Type B pancreatic cell (in vitro differentiated cells): ENCODE measurements at regions not wholly inside any gene's neighbourhood (a gene's known extent, or its start where the extent isn't known, plus 50 kb on each side); places are given as distances from the start of the nearest gene placed in this dataset.

Experiments
- DNase-seq: peaks from one replicate; pipeline ENCODE4 v3.0.0; 2021; ENCODE audit warnings: mixed read lengths; ENCODE audit not compliant: unreplicated experiment; ENCODE audit errors: extremely low spot score
- H3K27ac Mint-ChIP-seq: 2 replicates; pipeline ENCODE4 v1.8.0; 2021; ENCODE audit warnings: mild to moderate bottlenecking, mixed read lengths
- H3K27me3 Mint-ChIP-seq: 2 replicates; pipeline ENCODE4 v1.8.0; 2021; ENCODE audit warnings: mixed read lengths
- H3K36me3 Mint-ChIP-seq: 2 replicates; pipeline ENCODE4 v1.8.0; 2021; ENCODE audit warnings: mixed read lengths
- H3K4me1 Mint-ChIP-seq: one replicate; pipeline ENCODE4 v1.8.0; 2021; ENCODE audit warnings: mixed read lengths; ENCODE audit not compliant: unreplicated experiment
- H3K4me3 Mint-ChIP-seq: 2 replicates; pipeline ENCODE4 v1.8.0; 2021; ENCODE audit warnings: mild to moderate bottlenecking, mixed read lengths
- H3K9me3 Mint-ChIP-seq: 2 replicates; pipeline ENCODE4 v1.8.0; 2021; ENCODE audit warnings: mixed read lengths
- CTCF ChIP-seq: fragments of 200-600 bp; sonication (generic); conservative IDR thresholded peaks from 2 replicates; pipeline ENCODE4 v1.5.0; 2021; ENCODE audit warnings: antibody characterized with exemption, mild to moderate bottlenecking

GRCh38 chr13:105790923-105791322 is 744.5 kb downstream of the EFNB2 start:
- H3K36me3 Mint-ChIP-seq, result no peaks in the 10 kb centered on the region
- TF ChIP-seq CTCF, result no peak
- no peaks in the 10 kb centered on the region for H3K9me3 Mint-ChIP-seq
- no peak overlapping the region for H3K27ac Mint-ChIP-seq
- no peaks in the 10 kb centered on the region for H3K4me1 Mint-ChIP-seq
- DNase-seq, result no peak
- no peaks in the 10 kb centered on the region for H3K27me3 Mint-ChIP-seq
- H3K4me3 Mint-ChIP-seq, result no peak overlapping the region

- DNase-seq, result no peak
- no peak overlapping the region for H3K27ac Mint-ChIP-seq
- TF ChIP-seq CTCF, result no peak
Measured at GRCh38 chr13:105788530-105788929, 746.9 kb downstream of the EFNB2 start.

GRCh38 chr13:105787632-105788031 is 747.8 kb downstream of the EFNB2 start:
- DNase-seq, result no peak
- H3K9me3 Mint-ChIP-seq, result peaks cover 6% of the 10 kb centered on the region
- no peaks in the 10 kb centered on the region for H3K4me1 Mint-ChIP-seq
- no peaks in the 10 kb centered on the region for H3K36me3 Mint-ChIP-seq
- TF ChIP-seq CTCF, result no peak
- H3K4me3 Mint-ChIP-seq, result no peak overlapping the region
- H3K27me3 Mint-ChIP-seq, result no peaks in the 10 kb centered on the region
- H3K27ac Mint-ChIP-seq, result no peak overlapping the region

More at GRCh38 chr13:105788530-105788929, 746.9 kb downstream of the EFNB2 start:
- H3K4me3 Mint-ChIP-seq, result no peak overlapping the region
- no peaks in the 10 kb centered on the region for H3K36me3 Mint-ChIP-seq
- H3K9me3 Mint-ChIP-seq, result peaks cover 6% of the 10 kb centered on the region
- no peaks in the 10 kb centered on the region for H3K27me3 Mint-ChIP-seq
- no peaks in the 10 kb centered on the region for H3K4me1 Mint-ChIP-seq

GRCh38 chr13:105785436-105785835 is 750.0 kb downstream of the EFNB2 start:
- no peak overlapping the region for H3K27ac Mint-ChIP-seq
- H3K36me3 Mint-ChIP-seq, result no peaks in the 10 kb centered on the region
- no peaks in the 10 kb centered on the region for H3K27me3 Mint-ChIP-seq
- H3K4me1 Mint-ChIP-seq, result no peaks in the 10 kb centered on the region
- TF ChIP-seq CTCF, result no peak
- H3K4me3 Mint-ChIP-seq, result no peak overlapping the region
- DNase-seq, result no peak
- H3K9me3 Mint-ChIP-seq, result peaks cover 11% of the 10 kb centered on the region

- Mint-ChIP-seq H3K4me3 (no peak overlapping the region), H3K27me3 (no peaks in the 10 kb centered on the region), H3K4me1 (no peaks in the 10 kb centered on the region), H3K27ac (no peak overlapping the region), H3K9me3 (peaks cover 11% of the 10 kb centered on the region), H3K36me3 (no peaks in the 10 kb centered on the region)
- TF ChIP-seq CTCF, result no peak
- DNase-seq, result no peak
Measured at GRCh38 chr13:105783261-105783660, 752.2 kb downstream of the EFNB2 start.

- peaks cover 18% of the 10 kb centered on the region for H3K4me1 Mint-ChIP-seq
- no peak for DNase-seq
- H3K9me3 Mint-ChIP-seq, result peaks cover 5% of the 10 kb centered on the region
- H3K27me3 Mint-ChIP-seq, result peaks cover 6% of the 10 kb centered on the region
- H3K4me3 Mint-ChIP-seq, result no peak overlapping the region
- no peaks in the 10 kb centered on the region for H3K36me3 Mint-ChIP-seq
- no peak for TF ChIP-seq CTCF
- no peak overlapping the region for H3K27ac Mint-ChIP-seq
Measured at GRCh38 chr13:105778196-105778595, 757.3 kb downstream of the EFNB2 start.
